Neural cell (in vitro differentiated cells): ENCODE measurements at regions not wholly inside any gene's neighbourhood (a gene's known extent, or its start where the extent isn't known, plus 50 kb on each side); places are given as distances from the start of the nearest gene placed in this dataset.

ENCODE experiments used
- H2AFZ ChIP-seq: fragments of 200-600, 300-800 bp; sonication (generic), shearing (Covaris generic); 2 replicates; pipeline ENCODE4 v1.6.0; 2014; ENCODE audit warnings: low read depth, mild to moderate bottlenecking, antibody characterized with exemption, low read length, moderate library complexity
- H3F3A ChIP-seq: fragments of 200-600 bp; shearing (Covaris generic); 2 replicates; pipeline ENCODE4 v1.6.1; 2016; ENCODE audit warnings: mild to moderate bottlenecking, moderate library complexity, mixed read lengths, antibody characterized with exemption, low read length; ENCODE audit not compliant: insufficient read depth, poor library complexity, severe bottlenecking
- H3K27ac ChIP-seq: fragments of 200-600, 300-800 bp; sonication (generic), shearing (Covaris generic); 2 replicates; pipeline ENCODE4 v1.5.1; 2014; ENCODE audit warnings: mild to moderate bottlenecking, low read length, moderate library complexity
- H3K27me3 ChIP-seq: fragments of 300-800, 200-600 bp; sonication (generic), shearing (Covaris generic); 2 replicates; pipeline ENCODE4 v1.6.0; 2014; ENCODE audit warnings: mild to moderate bottlenecking, low read depth, low read length, moderate library complexity; ENCODE audit not compliant: insufficient read depth
- H3K36me3 ChIP-seq: fragments of 300-800, 200-600 bp; sonication (generic), shearing (Covaris generic); 2 replicates; pipeline ENCODE4 v1.5.1; 2014; ENCODE audit warnings: mild to moderate bottlenecking, antibody characterized with exemption, low read length, moderate library complexity; ENCODE audit not compliant: insufficient read depth
- H3K4me2 ChIP-seq: fragments of 300-800, 200-600 bp; sonication (generic), shearing (Covaris generic); 2 replicates; pipeline ENCODE4 v1.6.0; 2014; ENCODE audit warnings: mild to moderate bottlenecking, low read length
- H3K4me3 ChIP-seq: fragments of 300-800, 200-600 bp; sonication (generic), shearing (Covaris generic); 2 replicates; pipeline ENCODE4 v1.5.1; 2014; ENCODE audit warnings: mild to moderate bottlenecking, low read length, moderate library complexity
- H3K79me2 ChIP-seq: fragments of 200-600 bp; shearing (Covaris generic); replicated peaks from 2 replicates; pipeline ENCODE4 v1.6.0; 2014; ENCODE audit warnings: mild to moderate bottlenecking, low read length, moderate library complexity; ENCODE audit not compliant: insufficient read depth
- H3K9ac ChIP-seq: fragments of 300-800, 200-600 bp; sonication (generic), shearing (Covaris generic); 2 replicates; pipeline ENCODE4 v1.6.1; 2016; ENCODE audit warnings: mild to moderate bottlenecking, low read length, mixed read lengths
- H3K9me2 ChIP-seq: fragments of 200-600 bp; shearing (Covaris generic); 2 replicates; pipeline ENCODE4 v1.6.1; 2016; ENCODE audit warnings: mild to moderate bottlenecking, low read length, mixed read lengths; ENCODE audit not compliant: insufficient read depth
- H3K9me3 ChIP-seq: fragments of 200-600, 300-800 bp; sonication (generic), shearing (Covaris generic); 2 replicates; pipeline ENCODE4 v1.6.1; 2016; ENCODE audit warnings: mild to moderate bottlenecking, mixed run types, low read length, moderate library complexity, mixed read lengths
- H4K20me1 ChIP-seq: fragments of 200-600 bp; shearing (Covaris generic); 2 replicates; pipeline ENCODE4 v1.6.1; 2016; ENCODE audit warnings: mild to moderate bottlenecking, mixed run types; ENCODE audit not compliant: insufficient read depth
- CTCF ChIP-seq: fragments of 450-650 bp; IDR thresholded peaks from 2 replicates; pipeline ENCODE4 v1.5.1; 2014; ENCODE audit warnings: antibody characterized with exemption, mild to moderate bottlenecking, moderate library complexity; ENCODE audit not compliant: poor library complexity, severe bottlenecking
- EP300 ChIP-seq: fragments of 450-650 bp; conservative IDR thresholded peaks from 2 replicates; pipeline ENCODE4 v1.6.1; 2014; ENCODE audit warnings: antibody characterized with exemption, mild to moderate bottlenecking, moderate library complexity; ENCODE audit not compliant: poor library complexity, severe bottlenecking
- EZH2 ChIP-seq: fragments of 200-600, 300-800 bp; shearing (Covaris generic), sonication (generic); IDR thresholded peaks from 2 replicates; pipeline ENCODE4 v1.6.1; 2014; ENCODE audit warnings: antibody characterized with exemption, low read length, borderline replicate concordance, mild to moderate bottlenecking; ENCODE audit not compliant: insufficient read depth, poor library complexity, severe bottlenecking
- MXI1 ChIP-seq: fragments of 450-650 bp; conservative IDR thresholded peaks from 2 replicates; pipeline ENCODE4 v1.6.1; 2014; ENCODE audit warnings: antibody characterized with exemption, mild to moderate bottlenecking; ENCODE audit not compliant: poor library complexity, severe bottlenecking
- POLR2AphosphoS5 ChIP-seq: IDR thresholded peaks from 2 replicates; pipeline ENCODE4 v1.6.1; 2012
- RAD21 ChIP-seq: fragments of 450-650 bp; conservative IDR thresholded peaks from 2 replicates; pipeline ENCODE4 v1.6.1; 2014; ENCODE audit warnings: antibody characterized with exemption, mild to moderate bottlenecking, moderate library complexity
- REST ChIP-seq: IDR thresholded peaks from 2 replicates; pipeline ENCODE4 v1.6.1; 2012; ENCODE audit warnings: borderline replicate concordance
- SMC3 ChIP-seq: fragments of 450-650 bp; conservative IDR thresholded peaks from 2 replicates; pipeline ENCODE4 v1.6.1; 2014; ENCODE audit warnings: antibody characterized with exemption, mild to moderate bottlenecking, moderate library complexity; ENCODE audit not compliant: poor library complexity
- TAF1 ChIP-seq: IDR thresholded peaks from 2 replicates; pipeline ENCODE4 v1.6.1; 2012; ENCODE audit warnings: low read depth

GRCh38 chr12:78645956-78646355 is 218.6 kb upstream of the SYT1 start:
- H3K27me3 ChIP-seq, result no peaks in the 10 kb centered on the region
- TF ChIP-seq SMC3 (no peak), REST (peak; percentile 95), EZH2 (no peak), EP300 (peak; percentile 81), MXI1 (no peak), RAD21 (no peak), CTCF (no peak), TAF1 (no peak), POLR2AphosphoS5 (peak; percentile 75)

GRCh38 chr12:78651755-78652154 is 212.8 kb upstream of the SYT1 start:
- no peak overlapping the region for H3K9ac ChIP-seq
- H3K9me2 ChIP-seq, result no peaks in the 10 kb centered on the region
- no peaks in the 10 kb centered on the region for H3K36me3 ChIP-seq
- no peaks in the 10 kb centered on the region for H3K79me2 ChIP-seq
- no peaks in the 10 kb centered on the region for H4K20me1 ChIP-seq
- H2AFZ ChIP-seq, result no peak overlapping the region
- H3K4me3 ChIP-seq, result no peak overlapping the region
- no peak overlapping the region for H3K4me2 ChIP-seq
- no peak overlapping the region for H3K27ac ChIP-seq
- TF ChIP-seq REST, result no peak
- no peak for TF ChIP-seq POLR2AphosphoS5
- no peak for TF ChIP-seq EP300
- no peak for TF ChIP-seq EZH2
- H3F3A ChIP-seq, result no peaks in the 10 kb centered on the region
- H3K27me3 ChIP-seq, result no peaks in the 10 kb centered on the region
- H3K9me3 ChIP-seq, result no peaks in the 10 kb centered on the region

More at GRCh38 chr12:78645956-78646355, 218.6 kb upstream of the SYT1 start:
- Histone ChIP-seq H3K27ac (no peak overlapping the region), H3K9me2 (no peaks in the 10 kb centered on the region), H3K9ac (no peak overlapping the region), H3K9me3 (no peaks in the 10 kb centered on the region), H3K4me2 (no peak overlapping the region), H3K36me3 (no peaks in the 10 kb centered on the region), H4K20me1 (no peaks in the 10 kb centered on the region), H3F3A (no peaks in the 10 kb centered on the region), H3K4me3 (no peak overlapping the region), H3K79me2 (no peaks in the 10 kb centered on the region), H2AFZ (no peak overlapping the region)
